ENCODE measurements at regions not wholly inside any gene's neighbourhood (a gene's known extent, or its start where the extent isn't known, plus 50 kb on each side); places are given as distances from the start of the nearest gene placed in this dataset.

- peaks cover 5% of the 10 kb centered on the region for H3K9me3 Mint-ChIP-seq (ENCODE audit: unreplicated experiment)
- DNase-seq (ENCODE audit: extremely low spot score, unreplicated experiment), result no peak
- no peaks in the 10 kb centered on the region for H3K36me3 Mint-ChIP-seq (ENCODE audit: unreplicated experiment)
- H3K4me3 Mint-ChIP-seq (ENCODE audit: unreplicated experiment), result no peak overlapping the region
- no peaks in the 10 kb centered on the region for H3K27me3 Mint-ChIP-seq (ENCODE audit: unreplicated experiment)
- TF ChIP-seq, protein P1, sequence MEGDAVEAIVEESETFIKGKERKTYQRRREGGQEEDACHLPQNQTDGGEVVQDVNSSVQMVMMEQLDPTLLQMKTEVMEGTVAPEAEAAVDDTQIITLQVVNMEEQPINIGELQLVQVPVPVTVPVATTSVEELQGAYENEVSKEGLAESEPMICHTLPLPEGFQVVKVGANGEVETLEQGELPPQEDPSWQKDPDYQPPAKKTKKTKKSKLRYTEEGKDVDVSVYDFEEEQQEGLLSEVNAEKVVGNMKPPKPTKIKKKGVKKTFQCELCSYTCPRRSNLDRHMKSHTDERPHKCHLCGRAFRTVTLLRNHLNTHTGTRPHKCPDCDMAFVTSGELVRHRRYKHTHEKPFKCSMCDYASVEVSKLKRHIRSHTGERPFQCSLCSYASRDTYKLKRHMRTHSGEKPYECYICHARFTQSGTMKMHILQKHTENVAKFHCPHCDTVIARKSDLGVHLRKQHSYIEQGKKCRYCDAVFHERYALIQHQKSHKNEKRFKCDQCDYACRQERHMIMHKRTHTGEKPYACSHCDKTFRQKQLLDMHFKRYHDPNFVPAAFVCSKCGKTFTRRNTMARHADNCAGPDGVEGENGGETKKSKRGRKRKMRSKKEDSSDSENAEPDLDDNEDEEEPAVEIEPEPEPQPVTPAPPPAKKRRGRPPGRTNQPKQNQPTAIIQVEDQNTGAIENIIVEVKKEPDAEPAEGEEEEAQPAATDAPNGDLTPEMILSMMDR (IDR thresholded peaks at IDR 0.05), result no peak
- H3K4me1 Mint-ChIP-seq (ENCODE audit: unreplicated experiment), result no peaks in the 10 kb centered on the region
- H3K27ac Mint-ChIP-seq (ENCODE audit: unreplicated experiment), result no peak overlapping the region
Observed at GRCh38 chr11:112852143-112852866, 108.9 kb upstream of the NCAM1 start.

- Mint-ChIP-seq H3K27ac (ENCODE audit: unreplicated experiment) (no peak overlapping the region), H3K9me3 (ENCODE audit: unreplicated experiment) (peaks cover 5% of the 10 kb centered on the region), H3K27me3 (ENCODE audit: unreplicated experiment) (no peaks in the 10 kb centered on the region), H3K36me3 (ENCODE audit: unreplicated experiment) (no peaks in the 10 kb centered on the region), H3K4me1 (ENCODE audit: unreplicated experiment) (no peaks in the 10 kb centered on the region), H3K4me3 (ENCODE audit: unreplicated experiment) (no peak overlapping the region)
- no peak for DNase-seq (ENCODE audit: extremely low spot score, unreplicated experiment)
- TF ChIP-seq, protein P1 (IDR thresholded peaks at IDR 0.05), result no peak
Observed at GRCh38 chr11:112856133-112856532, 105.1 kb upstream of the NCAM1 start.

DNA sequence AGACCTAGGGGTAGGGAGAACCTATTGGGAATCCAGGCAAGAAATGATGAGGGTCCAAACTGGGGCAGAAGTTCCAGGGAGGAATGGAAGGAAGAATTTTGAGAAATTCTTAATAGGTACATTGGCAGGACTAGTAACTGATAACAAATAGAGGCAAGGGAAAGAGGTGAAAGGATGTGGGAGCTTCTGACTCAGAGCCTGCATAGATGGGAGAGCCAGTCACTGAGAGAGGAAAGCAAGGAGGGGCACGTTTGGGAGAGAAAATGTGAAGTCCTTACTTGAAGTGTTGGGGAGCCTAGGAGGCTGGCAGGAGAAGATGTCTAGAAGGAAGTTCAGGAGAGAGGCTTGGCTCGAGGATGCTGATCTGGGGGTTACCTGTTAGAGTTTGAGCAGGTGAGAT, 104.6 kb upstream of the NCAM1 start:
- Mint-ChIP-seq H3K27me3 (ENCODE audit: unreplicated experiment) (no peaks in the 10 kb centered on the region), H3K36me3 (ENCODE audit: unreplicated experiment) (no peaks in the 10 kb centered on the region), H3K27ac (ENCODE audit: unreplicated experiment) (no peak overlapping the region), H3K4me1 (ENCODE audit: unreplicated experiment) (no peaks in the 10 kb centered on the region), H3K4me3 (ENCODE audit: unreplicated experiment) (no peak overlapping the region), H3K9me3 (ENCODE audit: unreplicated experiment) (peaks cover 8% of the 10 kb centered on the region)
- TF ChIP-seq, protein P1 (IDR thresholded peaks at IDR 0.05), result no peak
- DNase-seq (ENCODE audit: extremely low spot score, unreplicated experiment), result no peak

- H3K9me3 Mint-ChIP-seq (ENCODE audit: unreplicated experiment), result peaks cover 16% of the 10 kb centered on the region
- TF ChIP-seq, protein P1 (IDR thresholded peaks at IDR 0.05), result no peak
- no peak overlapping the region for H3K27ac Mint-ChIP-seq (ENCODE audit: unreplicated experiment)
- no peaks in the 10 kb centered on the region for H3K36me3 Mint-ChIP-seq (ENCODE audit: unreplicated experiment)
- no peak overlapping the region for H3K4me3 Mint-ChIP-seq (ENCODE audit: unreplicated experiment)
- no peaks in the 10 kb centered on the region for H3K27me3 Mint-ChIP-seq (ENCODE audit: unreplicated experiment)
- H3K4me1 Mint-ChIP-seq (ENCODE audit: unreplicated experiment), result no peaks in the 10 kb centered on the region
- DNase-seq (ENCODE audit: extremely low spot score, unreplicated experiment), result no peak
Observed at GRCh38 chr11:112858289-112859023, 102.8 kb upstream of the NCAM1 start.

- no peaks in the 10 kb centered on the region for H3K27me3 Mint-ChIP-seq (ENCODE audit: unreplicated experiment)
Observed at GRCh38 chr11:112859787-112860186, 101.4 kb upstream of the NCAM1 start.

More at GRCh38 chr11:112859787-112860186, 101.4 kb upstream of the NCAM1 start:
- TF ChIP-seq, protein P1 (IDR thresholded peaks at IDR 0.05), result no peak
- H3K9me3 Mint-ChIP-seq (ENCODE audit: unreplicated experiment), result peaks cover 16% of the 10 kb centered on the region
- DNase-seq (ENCODE audit: extremely low spot score, unreplicated experiment), result no peak
- H3K36me3 Mint-ChIP-seq (ENCODE audit: unreplicated experiment), result no peaks in the 10 kb centered on the region
- no peak overlapping the region for H3K4me3 Mint-ChIP-seq (ENCODE audit: unreplicated experiment)
- no peak overlapping the region for H3K27ac Mint-ChIP-seq (ENCODE audit: unreplicated experiment)
- no peaks in the 10 kb centered on the region for H3K4me1 Mint-ChIP-seq (ENCODE audit: unreplicated experiment)
